Fibroblast of mammary gland (primary cell): ENCODE measurements at regions not wholly inside any gene's neighbourhood (a gene's known extent, or its start where the extent isn't known, plus 50 kb on each side); places are given as distances from the start of the nearest gene placed in this dataset.

Experiments
- DNase-seq: peaks from one replicate; pipeline ENCODE4 v3.0.0-alpha.2; 2010; ENCODE audit warnings: low read depth
- H3K4me3 ChIP-seq: 2 replicates; pipeline ENCODE4 v1.5.1; 2011; ENCODE audit warnings: low read depth, mild to moderate bottlenecking, low read length, moderate library complexity; ENCODE audit not compliant: control insufficient read depth
- TF ChIP-seq, protein P1 (sequence below): conservative IDR thresholded peaks from 2 replicates; pipeline ENCODE4 v1.5.1; 2011; ENCODE audit warnings: low read depth, low read length, inconsistent platforms; ENCODE audit not compliant: control insufficient read depth, insufficient read depth

DNA sequence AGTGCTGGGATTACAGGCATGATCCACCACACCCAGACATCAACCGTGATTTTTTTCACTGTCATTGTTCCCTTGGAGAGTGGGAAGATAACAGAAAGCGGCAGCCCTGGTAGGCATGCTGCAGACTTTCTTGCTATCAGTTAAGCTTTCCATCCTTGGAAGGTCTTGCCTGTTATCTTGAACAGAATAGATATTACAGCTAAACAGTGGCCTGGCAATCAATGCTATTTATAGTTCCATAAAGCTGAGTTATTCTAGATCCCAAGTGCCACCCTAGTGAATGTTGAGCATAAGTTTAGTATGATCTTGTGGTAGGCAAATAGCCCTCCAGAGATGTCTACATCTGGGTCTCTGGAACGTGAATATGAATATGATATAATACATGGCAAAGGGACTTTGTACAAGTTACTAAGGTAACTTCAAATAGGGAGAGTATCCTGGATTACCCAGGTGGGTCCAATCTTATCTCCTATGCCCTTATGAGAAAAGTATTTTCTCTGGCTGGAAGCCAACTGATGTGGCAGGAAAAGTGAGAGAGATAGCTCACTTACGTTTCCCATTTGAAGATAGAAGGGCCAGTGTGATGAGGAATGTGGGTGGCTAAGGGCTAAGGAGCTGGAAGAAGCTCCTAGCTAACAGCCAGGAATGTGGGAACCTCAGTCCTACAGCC is 609.1 kb upstream of the IGFBP3 start:
- no peak for DNase-seq
- TF ChIP-seq, protein P1, sequence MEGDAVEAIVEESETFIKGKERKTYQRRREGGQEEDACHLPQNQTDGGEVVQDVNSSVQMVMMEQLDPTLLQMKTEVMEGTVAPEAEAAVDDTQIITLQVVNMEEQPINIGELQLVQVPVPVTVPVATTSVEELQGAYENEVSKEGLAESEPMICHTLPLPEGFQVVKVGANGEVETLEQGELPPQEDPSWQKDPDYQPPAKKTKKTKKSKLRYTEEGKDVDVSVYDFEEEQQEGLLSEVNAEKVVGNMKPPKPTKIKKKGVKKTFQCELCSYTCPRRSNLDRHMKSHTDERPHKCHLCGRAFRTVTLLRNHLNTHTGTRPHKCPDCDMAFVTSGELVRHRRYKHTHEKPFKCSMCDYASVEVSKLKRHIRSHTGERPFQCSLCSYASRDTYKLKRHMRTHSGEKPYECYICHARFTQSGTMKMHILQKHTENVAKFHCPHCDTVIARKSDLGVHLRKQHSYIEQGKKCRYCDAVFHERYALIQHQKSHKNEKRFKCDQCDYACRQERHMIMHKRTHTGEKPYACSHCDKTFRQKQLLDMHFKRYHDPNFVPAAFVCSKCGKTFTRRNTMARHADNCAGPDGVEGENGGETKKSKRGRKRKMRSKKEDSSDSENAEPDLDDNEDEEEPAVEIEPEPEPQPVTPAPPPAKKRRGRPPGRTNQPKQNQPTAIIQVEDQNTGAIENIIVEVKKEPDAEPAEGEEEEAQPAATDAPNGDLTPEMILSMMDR: no peak
- no peak overlapping the region for H3K4me3 ChIP-seq

DNA sequence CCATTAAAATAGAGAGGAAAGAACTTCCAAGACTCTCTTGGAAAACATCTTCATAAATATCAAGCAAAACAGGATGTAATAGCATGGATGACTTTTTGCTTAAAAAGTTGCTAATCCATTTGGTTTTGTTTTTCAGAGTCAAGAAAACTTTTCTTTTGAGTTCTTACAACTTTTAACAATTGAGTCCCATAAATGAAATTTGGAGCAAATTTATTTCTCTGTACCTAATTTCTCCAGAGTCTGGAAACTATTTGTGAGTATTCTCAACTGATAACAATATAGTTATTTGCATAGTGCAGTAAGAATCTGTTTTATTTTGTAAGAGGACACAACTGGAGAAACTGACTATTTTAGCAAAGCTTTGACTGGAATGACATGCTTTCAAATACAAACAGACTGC is 606.3 kb upstream of the IGFBP3 start:
- DNase-seq: no peak
- H3K4me3 ChIP-seq: no peak overlapping the region
- TF ChIP-seq, protein P1: no peak

DNA sequence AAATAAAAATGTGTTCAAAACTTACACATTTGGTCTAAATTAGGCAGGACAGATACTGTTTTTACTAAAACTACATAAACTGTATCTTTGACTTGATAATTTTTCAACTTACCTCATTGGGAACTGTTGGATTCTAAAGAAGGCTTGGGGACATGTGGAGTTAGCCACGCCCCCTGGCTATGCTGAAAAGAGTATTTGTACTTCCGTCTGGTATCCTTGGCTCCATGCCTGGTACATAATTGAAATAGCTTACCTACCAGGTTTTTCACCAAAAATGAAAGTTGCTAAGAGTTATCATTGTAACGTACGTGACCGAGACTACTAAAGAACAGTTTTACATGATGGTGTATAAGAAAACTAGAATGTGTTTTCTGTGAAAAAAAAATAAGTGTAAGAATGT is 604.8 kb upstream of the IGFBP3 start:
- TF ChIP-seq, protein P1: no peak
- H3K4me3 ChIP-seq: no peak overlapping the region
- no peak for DNase-seq

DNA sequence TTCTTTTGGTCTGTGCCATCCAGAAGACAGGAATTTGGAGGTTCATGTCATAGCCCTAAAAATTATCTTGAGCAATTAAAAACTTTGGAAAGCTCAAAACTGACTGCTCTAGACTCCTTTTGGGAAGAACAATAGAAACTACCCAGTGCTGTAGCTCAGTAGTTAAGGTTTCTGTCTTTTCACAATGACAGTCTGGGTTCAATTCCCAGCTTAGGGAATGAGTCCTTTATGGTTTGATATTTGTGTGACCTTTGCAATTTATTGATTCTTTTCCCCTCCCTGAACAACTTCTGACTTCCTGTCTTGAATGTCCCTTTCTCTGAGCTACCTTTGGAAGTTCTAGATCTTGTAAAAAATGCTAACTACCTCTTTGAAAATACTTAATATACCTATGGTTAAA is 603.3 kb upstream of the IGFBP3 start:
- TF ChIP-seq, protein P1: no peak
- H3K4me3 ChIP-seq: no peak overlapping the region
- DNase-seq: peak; percentile 20

DNA sequence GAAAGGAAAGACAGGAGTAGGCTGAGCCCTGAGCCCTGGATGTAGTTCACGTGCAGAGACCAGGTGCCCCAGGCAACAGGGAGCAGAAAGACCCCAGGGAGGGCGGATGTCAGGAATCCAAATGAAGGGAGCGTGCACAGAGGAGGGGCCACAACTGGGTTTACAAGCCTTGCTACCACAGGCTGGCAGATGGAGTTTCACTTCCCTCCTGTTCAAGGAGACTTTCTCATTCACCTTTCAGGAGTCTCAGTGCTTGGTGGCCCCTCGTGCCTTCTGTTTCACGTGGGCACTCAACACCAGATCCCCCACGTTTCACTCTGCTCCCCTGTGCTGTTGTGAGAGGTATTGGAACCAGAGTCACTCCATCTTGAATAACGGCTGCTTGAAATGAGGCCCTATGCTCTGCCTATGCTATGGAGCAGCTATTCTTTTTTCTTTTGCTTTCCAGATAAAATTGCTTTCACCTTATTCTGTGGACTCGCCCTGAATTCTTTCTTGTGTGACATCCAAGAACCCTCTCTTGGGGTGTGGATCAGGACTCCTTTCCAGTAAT is 601.4 kb upstream of the IGFBP3 start:
- no peak for DNase-seq
- no peak overlapping the region for H3K4me3 ChIP-seq
- TF ChIP-seq, protein P1: no peak

DNA sequence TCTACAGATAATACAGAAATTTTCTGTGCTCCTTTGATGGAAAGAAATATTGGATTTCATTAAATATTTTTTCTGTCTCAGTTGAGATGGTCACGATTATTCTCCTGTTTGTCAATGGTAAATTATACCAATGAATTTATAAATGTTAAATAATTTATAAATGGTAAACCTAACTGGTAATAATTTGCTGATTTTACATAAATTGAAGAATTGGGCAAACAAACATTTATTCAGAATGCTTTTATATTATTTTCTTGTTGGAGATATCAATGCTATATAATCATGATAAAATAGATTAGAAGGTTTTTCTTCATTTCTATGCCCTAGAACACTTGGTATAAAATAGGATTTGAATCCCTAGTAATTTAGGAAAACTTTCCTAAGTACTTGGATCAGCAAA is 597.6 kb upstream of the IGFBP3 start:
- TF ChIP-seq, protein P1: no peak
- no peak overlapping the region for H3K4me3 ChIP-seq
- DNase-seq: no peak
